ENCODE measurements at regions not wholly inside any gene's neighbourhood (a gene's known extent, or its start where the extent isn't known, plus 50 kb on each side); places are given as distances from the start of the nearest gene placed in this dataset.

GRCh38 chr12:107458163-107458562 is 227.4 kb upstream of the PWP1 start:
- no peak for TF ChIP-seq CTCF (conservative IDR thresholded peaks at IDR 0.05; ENCODE audit: low read length)
- no peak for TF ChIP-seq EZH2phosphoT487 (IDR thresholded peaks at IDR 0.05; ENCODE audit: borderline replicate concordance)
